ENCODE measurements at regions not wholly inside any gene's neighbourhood (a gene's known extent, or its start where the extent isn't known, plus 50 kb on each side); places are given as distances from the start of the nearest gene placed in this dataset.
"Not testable (repeated sequence)": the region's sequence is repeated elsewhere in the genome, so short reads cannot be mapped to it uniquely, and the experiment has no call there.

- no peak for DNase-seq (ENCODE audit: low read depth)
Observed at GRCh38 chr10:63788152-63788821, 267.1 kb downstream of the REEP3 start.

- DNase-seq (ENCODE audit: low read depth) = no peak
Observed at GRCh38 chr10:63795094-63795860, 274.1 kb downstream of the REEP3 start.

- no peak for DNase-seq (ENCODE audit: low read depth)
Observed at GRCh38 chr10:63798599-63799498, 277.6 kb downstream of the REEP3 start.

- DNase-seq (ENCODE audit: low read depth) = no peak
Observed at GRCh38 chr10:63799521-63800300, 278.5 kb downstream of the REEP3 start.

- no peak for DNase-seq (ENCODE audit: low read depth)
Observed at GRCh38 chr10:63801166-63801565, 280.0 kb downstream of the REEP3 start.

- no peak for DNase-seq (ENCODE audit: low read depth)
Observed at GRCh38 chr10:63806330-63806729, 285.1 kb downstream of the REEP3 start.

- no peak for DNase-seq (ENCODE audit: low read depth)
Observed at GRCh38 chr10:63812501-63812900, 291.3 kb downstream of the REEP3 start.

GRCh38 chr10:63819753-63820329, 298.6 kb downstream of the REEP3 start:
- no peak for DNase-seq (ENCODE audit: low read depth)

GRCh38 chr10:63822496-63822895, 301.3 kb downstream of the REEP3 start:
- no peak for DNase-seq (ENCODE audit: low read depth)

GRCh38 chr10:63825111-63825510, 303.9 kb downstream of the REEP3 start:
- DNase-seq (ENCODE audit: low read depth) = no peak

- DNase-seq (ENCODE audit: low read depth) = no peak
Observed at GRCh38 chr10:63825766-63826165, 304.6 kb downstream of the REEP3 start.

- DNase-seq (ENCODE audit: low read depth) = not testable (repeated sequence)
Observed at GRCh38 chr10:63827018-63827417, 305.8 kb downstream of the REEP3 start.

- no peak for DNase-seq (ENCODE audit: low read depth)
Observed at GRCh38 chr10:63829020-63829419, 307.8 kb downstream of the REEP3 start.

GRCh38 chr10:63829573-63830149, 308.5 kb downstream of the REEP3 start:
- DNase-seq (ENCODE audit: low read depth) = no peak

GRCh38 chr10:63832686-63833085, 311.5 kb downstream of the REEP3 start:
- no peak for DNase-seq (ENCODE audit: low read depth)

GRCh38 chr10:63833411-63834060, 312.3 kb downstream of the REEP3 start:
- DNase-seq (ENCODE audit: low read depth) = no peak

- DNase-seq (ENCODE audit: low read depth) = no peak
Observed at GRCh38 chr10:63836666-63837442, 315.7 kb downstream of the REEP3 start.

GRCh38 chr10:63841761-63842160, 320.6 kb downstream of the REEP3 start:
- no peak for DNase-seq (ENCODE audit: low read depth)

- no peak for DNase-seq (ENCODE audit: low read depth)
Observed at GRCh38 chr10:63843107-63843506, 321.9 kb downstream of the REEP3 start.

- not testable (repeated sequence) for DNase-seq (ENCODE audit: low read depth)
Observed at GRCh38 chr10:63848871-63849270, 327.7 kb downstream of the REEP3 start.
